ENCODE measurements at regions not wholly inside any gene's neighbourhood (a gene's known extent, or its start where the extent isn't known, plus 50 kb on each side); places are given as distances from the start of the nearest gene placed in this dataset.
"Not testable (repeated sequence)": the region's sequence is repeated elsewhere in the genome, so short reads cannot be mapped to it uniquely, and the experiment has no call there.

DNA sequence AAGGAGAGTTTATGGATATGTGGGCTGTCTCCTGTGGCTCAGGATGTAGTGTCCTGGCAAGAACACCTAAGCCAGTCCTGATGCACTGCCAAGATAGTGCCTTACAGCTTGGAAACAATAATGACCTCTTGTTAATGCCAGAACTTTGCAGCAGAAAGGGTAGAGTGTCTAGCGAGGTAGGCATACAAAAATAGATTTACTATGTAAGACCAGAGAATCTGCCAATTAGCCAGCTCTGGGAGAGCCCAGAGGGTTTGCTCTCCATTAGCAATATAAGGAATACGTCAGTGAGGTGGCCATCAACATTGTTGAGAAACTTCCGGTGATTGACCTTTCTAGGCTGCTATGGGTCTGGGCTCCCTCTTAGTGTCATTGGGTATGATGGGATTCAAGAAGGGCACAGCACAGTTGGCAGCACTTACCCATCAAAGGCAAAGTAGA, 178.5 kb upstream of the GALNT2 start:
- DNase-seq, result no peak

DNA sequence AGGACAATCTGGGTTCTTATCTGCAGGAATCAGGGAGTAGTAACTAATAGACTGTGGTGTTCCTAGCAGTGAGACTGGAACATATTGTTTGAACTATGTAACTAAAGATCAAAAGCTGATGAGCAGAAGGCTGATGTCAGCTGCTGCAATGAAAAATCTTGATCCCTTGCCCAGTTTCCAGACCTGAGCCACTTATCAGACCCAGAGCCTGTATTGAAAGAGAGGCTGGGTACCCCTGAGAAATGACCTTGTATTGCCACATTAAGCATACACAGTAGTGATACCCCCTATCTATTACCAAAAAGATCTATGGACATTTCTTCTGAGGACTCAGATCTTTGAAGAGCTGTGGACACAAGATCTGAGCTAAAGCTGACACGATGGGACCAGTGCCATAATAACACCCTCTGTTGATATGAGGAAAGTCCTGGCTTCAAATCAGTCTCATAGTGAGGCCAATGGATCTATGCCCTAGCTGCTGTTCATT, 178.0 kb upstream of the GALNT2 start:
- no peak for DNase-seq

DNA sequence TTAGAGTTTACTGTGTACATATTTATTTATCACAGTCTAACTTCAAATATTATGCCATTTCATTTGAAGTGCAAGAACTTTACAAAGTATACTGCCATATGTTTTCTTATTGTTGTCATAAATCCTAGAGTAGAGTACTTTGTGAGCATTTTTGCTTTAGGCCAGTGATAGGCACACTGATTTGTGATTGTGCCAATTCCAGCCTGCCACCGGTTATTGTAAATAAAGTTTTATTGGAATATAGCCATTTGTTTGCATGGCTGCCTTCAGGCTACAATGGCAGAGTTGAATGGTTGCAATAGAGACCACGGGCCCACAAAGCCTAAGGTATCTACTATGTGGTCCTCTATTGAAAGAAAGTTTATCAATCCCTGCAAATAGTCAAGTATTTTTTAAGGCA, 175.8 kb upstream of the GALNT2 start:
- no peak for DNase-seq

DNA sequence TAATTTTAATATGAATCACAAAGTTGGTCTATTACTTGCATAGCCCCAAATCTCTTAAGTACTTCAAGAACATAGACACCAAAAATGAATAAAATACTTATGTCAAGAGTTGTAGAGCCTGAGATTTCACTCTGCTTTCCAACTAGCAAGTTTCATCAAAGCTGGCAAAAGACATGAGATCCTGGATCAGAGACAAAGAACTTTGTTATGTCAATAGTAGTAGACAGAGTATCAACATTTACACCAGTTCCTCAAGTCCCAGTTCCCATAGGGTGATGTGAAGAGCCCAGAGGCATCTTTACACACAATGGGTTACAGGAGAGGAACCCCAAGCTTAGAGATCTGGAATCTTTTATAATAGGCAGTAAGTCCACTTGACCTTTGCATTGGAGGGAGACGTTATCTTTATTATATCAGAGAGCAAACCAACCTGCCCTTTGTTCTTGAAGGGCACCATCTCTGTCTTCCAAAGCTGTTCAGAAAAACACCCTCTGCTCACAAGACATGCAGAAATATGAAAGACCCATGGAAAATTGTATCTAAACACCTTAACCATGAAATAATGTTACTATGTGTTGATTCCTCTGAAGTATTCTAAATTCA, 174.4 kb upstream of the GALNT2 start:
- DNase-seq, result no peak

DNA sequence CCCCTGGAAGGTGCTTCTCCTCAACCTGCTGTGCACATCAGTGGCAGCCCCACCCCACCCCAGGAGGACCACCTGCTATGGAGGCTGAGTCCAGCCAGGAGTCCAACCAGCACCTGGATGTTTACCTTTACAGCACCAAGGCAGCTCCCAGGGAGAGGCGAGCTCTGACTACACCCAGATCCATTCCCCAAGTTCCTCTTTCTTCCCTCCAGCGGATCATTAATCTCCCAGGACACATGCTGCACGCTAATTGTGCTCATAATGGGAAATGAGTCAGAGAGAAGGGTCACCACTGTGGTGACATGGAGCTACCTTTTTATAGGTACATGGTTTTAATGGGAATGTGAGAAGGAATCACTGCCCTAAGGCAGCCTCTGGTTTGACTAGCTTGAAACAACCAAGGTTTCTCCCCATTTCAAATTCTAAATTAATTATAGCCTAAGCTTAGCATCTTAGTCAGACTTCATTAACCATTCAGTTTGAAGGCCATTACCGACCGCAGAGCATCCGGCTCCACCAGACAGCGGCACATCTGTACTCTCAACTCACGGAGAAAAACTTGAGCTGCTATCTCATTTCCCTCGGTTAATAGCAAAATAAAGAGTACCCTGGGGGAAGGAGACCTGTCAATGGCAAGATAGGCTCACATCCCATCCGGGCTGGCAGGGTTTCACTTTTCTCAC, 173.1 kb upstream of the GALNT2 start:
- no peak for DNase-seq

DNA sequence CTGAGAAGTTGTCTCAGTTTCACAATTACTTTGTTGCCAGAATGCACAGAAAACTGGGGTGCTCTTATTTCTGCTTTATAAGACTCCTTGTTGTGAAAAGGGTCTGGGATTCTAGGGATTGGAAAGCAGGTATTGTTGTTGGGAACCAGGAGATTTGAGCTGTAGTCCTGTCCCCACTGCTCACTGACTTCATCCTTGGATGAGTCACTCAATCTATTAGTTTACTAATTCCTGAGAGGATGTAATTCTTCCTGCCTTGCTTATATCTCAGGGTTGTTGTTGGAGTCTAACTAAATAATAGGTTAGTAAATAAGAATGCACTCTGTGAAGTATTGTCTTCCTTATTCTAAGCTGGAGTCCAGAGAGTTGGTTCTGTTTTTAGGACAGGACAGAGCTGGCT, 172.5 kb upstream of the GALNT2 start:
- DNase-seq, result no peak

DNA sequence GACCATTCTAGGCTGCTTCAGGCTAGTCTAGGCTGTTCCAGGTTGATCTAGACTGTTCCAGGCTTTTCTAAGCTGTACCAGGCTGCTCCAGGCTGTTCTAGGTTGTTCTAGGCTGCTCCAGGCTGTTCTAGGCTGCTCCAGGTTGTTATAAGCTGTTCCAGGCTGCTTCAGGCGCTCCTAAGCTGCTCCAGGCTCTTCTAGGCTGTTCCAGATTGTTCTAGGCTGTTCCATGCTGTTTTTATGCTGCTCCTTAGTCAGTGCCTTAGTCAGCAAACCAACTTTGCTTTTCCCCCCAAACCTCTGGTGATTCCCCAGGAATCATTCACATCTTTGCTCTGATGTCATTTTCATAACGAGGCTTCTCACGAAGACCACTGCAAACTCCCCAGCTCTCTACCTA, 171.4 kb upstream of the GALNT2 start:
- no peak for DNase-seq

DNA sequence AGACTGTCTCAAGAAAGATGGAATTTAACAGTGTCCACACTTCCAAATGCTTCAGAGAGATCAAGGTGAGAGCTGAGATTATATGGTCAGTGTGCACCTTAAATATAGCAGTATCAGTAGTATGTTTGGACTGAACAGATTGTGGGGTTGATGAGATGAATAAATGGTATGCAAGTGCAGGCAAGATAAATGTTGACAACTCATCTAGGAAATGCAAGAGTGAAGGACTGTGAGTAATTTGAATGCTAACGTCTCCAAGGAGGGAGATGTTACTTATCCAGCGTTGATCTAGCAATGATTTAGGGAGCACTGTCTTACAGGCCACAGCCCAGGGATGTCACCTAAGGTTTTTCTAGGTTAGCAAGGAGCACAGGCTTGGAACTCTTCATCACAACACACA, 170.7 kb upstream of the GALNT2 start:
- DNase-seq, result no peak

DNA sequence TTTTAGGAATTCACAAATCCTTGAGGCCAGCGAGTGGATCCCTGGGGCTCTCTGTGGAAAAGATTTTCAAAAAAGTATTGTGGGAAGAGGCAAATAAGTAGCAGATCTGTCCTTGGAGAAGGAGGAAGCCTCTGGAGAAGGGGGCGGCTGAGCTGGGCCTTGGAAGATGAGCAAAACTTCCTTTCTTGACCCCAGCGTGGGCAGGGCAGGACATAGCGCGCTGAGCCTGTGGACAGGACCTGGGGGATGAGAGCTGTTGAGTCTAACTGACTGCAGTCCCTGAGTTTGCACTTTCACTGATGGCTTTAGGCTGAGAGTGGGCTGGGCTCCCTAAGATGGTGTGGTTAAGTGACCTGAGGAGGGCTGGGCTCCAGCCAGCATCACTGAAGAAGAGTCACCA, 170.2 kb upstream of the GALNT2 start:
- no peak for DNase-seq

DNA sequence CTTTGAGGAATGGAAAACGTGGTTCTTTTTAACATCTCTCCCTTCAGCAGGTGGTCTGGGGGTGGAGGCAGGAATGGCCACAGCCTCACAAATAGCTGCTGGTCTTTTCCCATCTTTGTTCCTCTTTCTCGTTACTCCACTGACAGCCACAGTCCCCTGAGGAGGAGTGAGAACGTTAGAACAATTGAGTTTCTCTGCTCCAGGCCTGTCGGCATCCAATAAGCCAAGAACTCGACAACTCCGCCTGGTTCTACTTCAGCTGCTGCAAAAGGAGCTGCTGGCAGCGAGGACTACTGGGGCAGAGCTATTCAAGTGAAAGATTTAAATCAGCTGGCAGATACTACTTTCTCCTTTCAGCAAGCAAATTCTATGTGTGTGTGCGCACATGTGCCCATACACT, 169.5 kb upstream of the GALNT2 start:
- no peak for DNase-seq

DNA sequence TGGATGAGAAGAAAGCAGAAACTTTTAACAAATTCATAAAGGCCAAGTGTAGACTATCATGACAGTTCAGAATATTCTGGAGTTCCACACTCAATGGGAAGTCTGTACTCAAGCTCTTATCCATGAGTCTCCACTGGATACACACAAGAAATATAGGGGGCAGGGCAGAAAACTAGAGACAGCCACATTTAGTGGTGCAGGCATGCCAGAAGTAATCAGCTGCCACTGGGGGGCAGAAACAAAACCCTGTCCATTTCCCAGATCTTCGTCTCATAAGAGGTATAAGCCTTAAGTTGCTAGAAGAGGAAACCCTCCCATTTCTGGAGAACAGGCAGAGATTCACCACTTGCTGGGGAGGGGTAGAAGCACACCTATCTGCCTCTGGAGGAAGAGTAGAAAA, 166.8 kb upstream of the GALNT2 start:
- no peak for DNase-seq

DNA sequence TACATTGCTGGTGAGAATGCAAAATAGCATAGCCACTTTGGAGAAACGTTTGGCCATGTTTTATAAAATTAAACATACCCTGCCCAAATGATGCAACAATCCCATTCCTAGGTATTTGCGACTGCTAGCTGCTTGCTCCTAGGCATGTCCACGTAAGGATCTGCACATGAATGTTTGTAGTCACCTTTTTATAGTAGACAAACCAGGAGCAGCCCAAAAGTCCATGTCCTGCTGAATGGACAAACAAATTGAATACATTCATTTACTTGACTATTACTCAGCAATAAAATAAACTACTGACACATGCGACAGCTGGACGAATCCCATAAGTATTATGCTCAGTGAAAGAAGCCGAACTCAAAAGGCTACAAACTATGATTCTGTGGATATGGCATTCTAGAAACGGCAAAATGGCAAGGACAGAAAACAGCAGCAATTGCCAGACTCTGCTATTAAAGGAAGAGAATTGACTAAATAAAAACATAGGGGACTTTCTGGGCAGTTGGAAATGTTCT, 161.9 kb upstream of the GALNT2 start:
- no peak for DNase-seq

DNA sequence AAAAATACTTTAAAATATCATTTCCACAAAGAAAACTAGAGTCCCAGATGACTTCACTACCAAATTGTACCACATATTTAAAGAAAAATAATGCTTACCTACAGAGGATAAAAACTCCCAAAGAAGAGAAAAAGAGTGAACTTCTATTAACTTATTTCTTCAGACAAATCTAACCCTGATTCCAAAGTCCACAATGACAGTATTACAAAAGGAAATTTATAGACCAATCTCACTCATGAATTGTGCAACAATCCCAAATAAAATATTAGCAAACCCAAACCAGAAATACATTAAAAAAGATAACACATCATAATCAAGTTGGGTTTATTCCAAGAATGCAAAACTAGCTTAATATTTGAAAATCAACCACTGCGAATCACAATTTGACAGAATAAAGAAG, 161.4 kb upstream of the GALNT2 start:
- DNase-seq, result no peak

DNA sequence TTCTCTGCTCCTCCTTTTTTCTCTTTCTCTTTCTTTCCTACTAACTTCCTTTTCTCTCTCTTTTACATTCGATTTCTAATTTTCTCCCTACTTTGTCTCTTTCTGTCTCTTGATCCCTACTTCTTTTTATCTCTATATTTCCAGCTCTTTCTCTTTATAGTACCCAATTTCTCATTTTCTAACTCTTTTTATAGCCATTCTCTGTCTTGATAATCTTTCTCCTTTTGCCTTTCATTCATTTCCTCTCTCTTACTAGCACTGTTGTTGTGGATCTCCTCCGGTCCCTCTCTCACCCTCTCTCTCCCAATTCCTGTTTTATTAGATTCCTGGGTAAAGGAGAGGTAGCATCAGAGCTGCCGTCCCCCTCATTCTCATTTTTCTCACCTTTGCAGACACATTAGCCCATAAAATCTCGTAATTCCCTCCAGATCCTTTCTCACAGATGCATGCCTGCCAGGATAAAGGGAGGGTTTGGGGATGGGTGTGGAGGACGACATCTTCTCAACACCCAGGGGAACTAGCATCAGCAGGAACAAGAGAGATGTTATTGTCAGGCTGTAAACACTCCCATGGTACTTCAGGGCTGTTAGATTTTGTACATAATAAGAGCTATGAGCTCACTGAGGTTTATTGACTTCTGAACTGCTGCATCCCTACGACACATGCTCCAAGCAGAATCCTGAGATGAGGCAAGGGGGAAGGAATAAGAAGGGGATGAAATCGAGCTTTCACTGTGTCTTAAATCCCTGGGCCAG, 159.0 kb upstream of the GALNT2 start:
- DNase-seq, result no peak

DNA sequence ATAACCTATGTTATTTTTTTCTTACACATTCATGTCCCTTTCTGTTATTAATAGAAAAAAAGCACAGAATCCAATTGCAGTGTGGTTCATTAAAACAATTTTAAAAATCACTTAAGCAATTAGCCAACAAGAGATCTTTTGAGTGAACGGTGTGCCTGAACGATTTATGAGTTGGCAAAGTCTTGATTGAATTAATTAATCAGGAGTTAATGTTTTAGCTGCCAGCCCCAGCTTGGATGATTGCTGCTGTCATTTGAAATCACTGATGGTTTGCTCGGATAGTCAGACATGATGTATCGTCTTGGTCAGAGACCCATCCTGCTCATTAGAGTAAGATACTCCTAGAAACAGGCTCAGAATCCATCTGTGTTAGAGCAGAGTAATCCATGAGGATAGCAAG, 158.3 kb upstream of the GALNT2 start:
- DNase-seq, result no peak

DNA sequence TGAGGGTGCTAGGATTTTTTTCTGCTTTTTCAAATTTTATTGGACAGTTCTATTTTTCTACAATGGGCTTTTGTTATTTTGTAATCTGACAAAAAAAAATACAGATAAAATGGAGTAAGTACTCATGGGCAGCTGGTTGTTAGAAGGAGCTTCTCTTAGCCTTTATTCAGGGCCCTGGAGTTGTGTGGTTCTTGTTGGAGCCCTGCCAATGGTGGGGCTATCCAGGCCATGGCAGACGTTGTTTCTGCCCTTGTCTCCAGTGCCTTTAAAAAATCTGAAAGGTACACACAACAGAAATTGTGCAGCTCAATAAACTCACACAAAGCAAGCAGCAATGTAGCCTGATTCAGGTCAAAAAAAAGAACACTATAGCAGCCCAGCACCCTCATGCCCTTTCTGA, 153.5 kb upstream of the GALNT2 start:
- DNase-seq, result no peak

DNA sequence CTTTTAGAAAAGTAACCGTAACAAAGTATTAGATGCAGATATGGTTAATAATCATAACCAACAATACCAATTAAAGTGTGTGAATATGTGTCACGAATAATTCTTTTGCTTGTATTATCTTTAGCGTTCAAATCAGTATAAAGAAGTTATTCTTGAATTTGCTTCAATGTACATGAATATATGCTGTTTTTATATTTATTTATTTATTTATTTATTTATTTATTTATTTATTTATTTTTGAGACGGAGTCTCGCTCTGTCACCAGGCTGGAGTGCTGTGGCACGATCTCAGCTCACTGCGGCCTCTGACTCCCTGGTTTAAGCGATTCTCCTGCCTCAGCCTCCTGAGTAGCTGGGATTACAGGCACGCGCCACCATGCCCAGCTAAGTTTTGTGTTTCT, 147.6 kb upstream of the GALNT2 start:
- not testable (repeated sequence) for DNase-seq

DNA sequence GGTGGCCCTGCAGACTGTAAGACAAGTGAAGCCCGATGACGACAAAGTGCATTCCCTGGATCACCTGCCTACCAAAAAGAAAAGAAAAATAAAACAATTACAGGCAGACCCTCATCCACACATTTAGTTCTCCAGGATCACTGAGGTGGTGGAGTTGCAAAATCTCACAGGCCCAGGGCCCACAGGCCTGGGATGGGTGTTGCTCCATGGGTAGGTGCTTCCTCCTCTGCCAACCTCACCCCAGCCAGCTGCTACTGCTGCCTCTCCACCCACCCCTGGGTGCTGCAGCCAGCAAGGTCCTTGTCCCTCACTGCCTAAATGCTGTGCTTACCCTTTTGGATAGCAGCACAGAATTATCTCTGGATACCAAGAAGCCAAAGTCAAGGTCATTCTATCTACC, 146.4 kb upstream of the GALNT2 start:
- DNase-seq, result no peak

DNA sequence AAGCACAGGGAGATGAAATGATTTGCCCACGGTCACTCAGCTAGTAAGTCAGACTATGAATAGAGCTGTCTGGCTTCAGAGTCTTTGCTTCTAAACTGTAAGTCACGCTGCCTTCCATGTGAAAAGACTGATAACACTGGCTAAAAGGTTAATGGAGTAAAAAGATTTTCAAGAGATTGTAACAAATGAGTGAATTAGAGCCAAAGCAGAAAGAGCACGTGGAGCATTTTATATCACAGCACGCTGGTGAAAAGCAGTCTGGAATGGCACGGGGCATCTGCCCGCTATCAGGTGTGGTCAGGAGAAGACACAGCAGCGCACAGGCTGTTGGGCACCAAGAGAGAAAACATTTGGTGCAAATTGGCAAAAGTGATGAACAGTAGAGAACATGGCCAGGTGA, 144.8 kb upstream of the GALNT2 start:
- DNase-seq, result no peak

DNA sequence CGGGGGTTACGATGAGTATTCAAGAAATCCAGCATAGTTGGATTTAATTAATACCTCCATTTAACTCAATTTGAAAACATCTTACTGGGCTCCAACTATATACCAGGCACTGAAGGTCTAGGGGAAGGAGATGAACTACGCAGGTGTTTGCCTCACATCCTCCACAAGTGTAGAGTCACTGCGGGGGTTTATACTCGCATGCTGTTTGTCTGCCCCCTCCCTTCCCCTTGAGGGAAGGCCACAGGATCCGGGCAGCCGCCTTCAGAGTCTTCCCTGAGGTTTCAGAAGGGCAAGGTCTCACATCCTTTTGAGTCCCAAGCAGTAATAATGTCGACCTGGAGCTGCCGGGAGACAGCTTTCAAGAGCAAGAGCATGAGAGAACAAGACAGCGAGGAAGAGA, 142.4 kb upstream of the GALNT2 start:
- DNase-seq, result no peak

DNA sequence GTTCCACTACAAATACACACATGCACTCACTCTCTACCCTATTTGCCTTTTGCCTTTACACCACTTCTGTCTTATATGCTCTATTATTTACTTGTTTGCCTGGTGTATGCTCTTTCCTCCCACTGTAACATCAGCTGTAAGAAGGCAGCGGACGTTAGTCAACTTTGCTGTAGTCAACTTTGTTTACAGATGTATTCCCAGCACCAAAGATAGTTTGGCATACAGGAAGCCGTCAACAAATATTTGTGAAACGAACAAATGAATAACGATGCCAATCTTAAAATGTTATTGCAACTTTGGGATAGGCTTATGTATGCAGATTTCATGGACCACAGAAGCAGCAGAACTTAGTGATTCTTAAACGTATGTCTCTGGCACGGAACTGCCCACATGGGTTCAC, 138.3 kb upstream of the GALNT2 start:
- no peak for DNase-seq

DNA sequence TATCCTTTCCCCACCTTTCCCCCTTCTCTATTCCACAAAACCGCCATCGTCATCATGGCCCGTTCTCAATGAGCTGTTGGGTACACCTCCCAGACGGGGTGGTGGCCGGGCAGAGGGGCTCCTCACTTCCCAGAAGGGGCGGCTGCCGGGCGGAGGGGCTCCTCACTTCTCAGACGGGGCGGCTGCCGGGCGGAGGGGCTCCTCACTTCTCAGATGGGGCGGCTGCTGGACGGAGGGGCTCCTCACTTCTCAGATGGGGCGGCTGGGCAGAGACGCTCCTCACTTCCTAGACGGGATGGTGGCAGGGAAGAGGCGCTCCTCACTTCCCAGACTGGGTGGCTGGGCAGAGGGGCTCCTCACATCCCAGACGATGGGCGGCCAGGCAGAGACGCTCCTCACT, 135.3 kb upstream of the GALNT2 start:
- not testable (repeated sequence) for DNase-seq

DNA sequence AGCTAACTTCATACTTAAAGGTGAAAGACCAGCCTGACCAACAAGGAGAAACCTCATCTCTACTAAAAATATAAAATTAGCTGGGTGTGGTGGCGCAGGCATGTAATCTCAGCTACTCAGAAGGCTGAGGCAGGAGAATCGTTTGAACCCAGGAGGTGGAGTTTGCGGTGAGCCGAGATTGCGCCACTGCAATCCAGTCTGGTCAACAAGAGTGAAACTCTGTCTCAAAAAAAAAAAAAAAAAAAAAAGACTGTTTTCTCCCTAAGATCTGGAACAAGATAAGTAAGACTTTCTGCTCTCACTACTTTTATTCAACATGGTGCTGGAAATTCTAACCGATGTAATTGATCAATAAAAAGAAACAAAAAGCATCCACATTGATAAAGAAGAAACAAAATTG, 131.9 kb upstream of the GALNT2 start:
- not testable (repeated sequence) for DNase-seq

DNA sequence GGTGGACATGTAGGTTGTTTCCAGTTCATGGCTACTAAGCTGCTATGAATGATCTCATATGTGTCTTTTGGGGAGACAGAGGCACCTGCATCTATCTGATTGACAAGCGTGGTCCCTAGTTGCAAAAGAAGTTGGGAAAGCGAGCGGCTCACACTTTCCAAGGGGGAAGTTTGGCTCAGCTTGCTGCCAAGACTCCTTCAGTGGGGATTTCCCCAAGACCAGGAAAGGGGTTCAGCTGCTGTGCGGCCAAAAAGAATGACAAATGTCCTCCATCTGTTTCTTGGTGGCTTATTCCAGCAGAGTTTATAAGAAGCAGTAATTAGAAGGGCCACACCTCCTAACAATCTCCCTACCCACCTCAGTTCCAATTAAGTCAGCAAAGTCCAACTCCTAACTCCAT, 128.5 kb upstream of the GALNT2 start:
- no peak for DNase-seq
